ENCODE measurements at regions not wholly inside any gene's neighbourhood (a gene's known extent, or its start where the extent isn't known, plus 50 kb on each side); places are given as distances from the start of the nearest gene placed in this dataset.

DNA sequence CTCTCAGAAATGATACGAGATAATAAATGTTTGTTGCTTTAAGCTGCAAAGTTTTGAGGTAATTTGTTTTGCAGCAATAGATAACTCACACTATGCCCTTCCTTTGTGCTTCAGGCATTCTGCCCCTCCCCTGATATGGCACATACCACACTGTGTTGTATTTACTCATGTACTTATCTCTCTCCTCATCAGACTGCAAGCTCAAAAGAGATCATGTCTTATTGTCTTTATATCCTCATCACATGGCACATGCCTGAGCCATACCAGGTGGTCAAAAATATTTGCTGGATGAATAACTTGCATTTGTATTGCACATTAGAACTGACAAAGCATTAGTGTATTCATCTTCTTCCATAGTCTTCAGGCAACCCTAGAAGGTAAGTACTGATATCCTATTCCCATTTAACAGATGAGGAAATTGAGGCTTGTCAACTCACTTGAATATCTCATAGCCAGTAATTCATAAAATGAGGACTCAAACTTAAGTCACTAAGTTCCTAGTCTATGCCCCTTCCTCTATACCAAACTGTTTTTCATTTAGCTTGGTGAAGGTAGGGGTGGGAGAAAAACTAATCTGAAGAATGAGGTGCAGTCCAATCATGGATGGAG is 83.9 kb upstream of the EED start:
- TF ChIP-seq, protein P1, sequence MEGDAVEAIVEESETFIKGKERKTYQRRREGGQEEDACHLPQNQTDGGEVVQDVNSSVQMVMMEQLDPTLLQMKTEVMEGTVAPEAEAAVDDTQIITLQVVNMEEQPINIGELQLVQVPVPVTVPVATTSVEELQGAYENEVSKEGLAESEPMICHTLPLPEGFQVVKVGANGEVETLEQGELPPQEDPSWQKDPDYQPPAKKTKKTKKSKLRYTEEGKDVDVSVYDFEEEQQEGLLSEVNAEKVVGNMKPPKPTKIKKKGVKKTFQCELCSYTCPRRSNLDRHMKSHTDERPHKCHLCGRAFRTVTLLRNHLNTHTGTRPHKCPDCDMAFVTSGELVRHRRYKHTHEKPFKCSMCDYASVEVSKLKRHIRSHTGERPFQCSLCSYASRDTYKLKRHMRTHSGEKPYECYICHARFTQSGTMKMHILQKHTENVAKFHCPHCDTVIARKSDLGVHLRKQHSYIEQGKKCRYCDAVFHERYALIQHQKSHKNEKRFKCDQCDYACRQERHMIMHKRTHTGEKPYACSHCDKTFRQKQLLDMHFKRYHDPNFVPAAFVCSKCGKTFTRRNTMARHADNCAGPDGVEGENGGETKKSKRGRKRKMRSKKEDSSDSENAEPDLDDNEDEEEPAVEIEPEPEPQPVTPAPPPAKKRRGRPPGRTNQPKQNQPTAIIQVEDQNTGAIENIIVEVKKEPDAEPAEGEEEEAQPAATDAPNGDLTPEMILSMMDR (IDR thresholded peaks at IDR 0.05) = no peak
- TF ChIP-seq POLR2A (IDR thresholded peaks at IDR 0.05) (no peak), POLR2AphosphoS5 (IDR thresholded peaks at IDR 0.05) (no peak), EP300 (IDR thresholded peaks at IDR 0.05) (no peak)

Measured in gastroesophageal sphincter (tissue), 3 donors.